HepG2 (cell line): ENCODE measurements at regions not wholly inside any gene's neighbourhood (a gene's known extent, or its start where the extent isn't known, plus 50 kb on each side); places are given as distances from the start of the nearest gene placed in this dataset.
A peak's percentile ranks its signal among the peaks of the same experiment; 100 is the strongest.

Experiments
- BCL6 ChIP-seq: IDR thresholded peaks from 2 replicates; pipeline ENCODE4 v1.6.1; 2016; ENCODE audit warnings: missing genetic modification reagents, missing compliant biosample characterization
- EHMT2 ChIP-seq: fragments of 200-600 bp; sonication (generic); IDR thresholded peaks from 2 replicates; pipeline ENCODE4 v1.7.0; 2017; ENCODE audit warnings: antibody characterized with exemption, low read depth, low read length, borderline replicate concordance
- FOXA3 ChIP-seq: IDR thresholded peaks from 2 replicates; pipeline ENCODE4 v1.6.1; 2016; ENCODE audit warnings: missing genetic modification reagents, missing compliant biosample characterization
- FOXP1 ChIP-seq, 2 experiments: fragments of 450-650 bp in 1 of 2; IDR thresholded peaks; 2 replicates each; pipeline ENCODE4 v1.6.1; 2017 to 2018; ENCODE audit warnings: antibody characterized with exemption in 1 of 2
- GATAD1 ChIP-seq: IDR thresholded peaks from 2 replicates; pipeline ENCODE4 v1.6.1; 2016; ENCODE audit warnings: missing genetic modification reagents, missing compliant biosample characterization
- HNF1A ChIP-seq, 2 experiments: sonication (generic) in 1 of 2; formaldehyde crosslinking in 1 of 2; IDR thresholded peaks; 2 replicates each; pipeline versions ENCODE4 v1.4.0 to v1.6.1; 2016 to 2020; ENCODE audit warnings: borderline replicate concordance in 1 of 2, low read depth in 1 of 2, mild to moderate bottlenecking in 1 of 2, missing genetic modification reagents in 1 of 2
- HNF4A ChIP-seq: sonication (generic); formaldehyde crosslinking; IDR thresholded peaks from 2 replicates; pipeline ENCODE4 v1.4.0; 2020; ENCODE audit warnings: missing genetic modification reagents
- MXI1 ChIP-seq: IDR thresholded peaks from 3 replicates; pipeline ENCODE4 v1.6.1; 2012; ENCODE audit warnings: low read depth, low read length, inconsistent platforms, borderline replicate concordance
- PTBP1 ChIP-seq: fragments of 200-400 bp; formaldehyde crosslinking; IDR thresholded peaks from 2 replicates; pipeline ENCODE4 v1.6.1; 2018; ENCODE audit warnings: low read length, low read depth; ENCODE audit not compliant: poor library complexity, severe bottlenecking
- SOX13 ChIP-seq, 3 experiments: fragments of 450-650 bp in 1 of 3; sonication (generic) in 1 of 3; formaldehyde crosslinking in 1 of 3; IDR thresholded peaks in 2 of 3; conservative IDR thresholded peaks in 1 of 3; 2 replicates each; pipeline versions ENCODE4 v1.5.0 to v1.6.1; 2016 to 2020; ENCODE audit warnings: antibody characterized with exemption in 1 of 3, mild to moderate bottlenecking in 1 of 3, missing compliant biosample characterization in 1 of 3, missing genetic modification reagents in 1 of 3, moderate library complexity in 1 of 3
- SOX5 ChIP-seq: IDR thresholded peaks from 2 replicates; pipeline ENCODE4 v1.6.1; 2016; ENCODE audit warnings: borderline replicate concordance
- WIZ ChIP-seq: sonication (generic); formaldehyde crosslinking; IDR thresholded peaks from 2 replicates; pipeline ENCODE4 v1.5.1; 2020; ENCODE audit warnings: mild to moderate bottlenecking, missing genetic modification reagents
- ZBTB3 ChIP-seq: sonication (generic); formaldehyde crosslinking; IDR thresholded peaks from 2 replicates; pipeline ENCODE4 v1.4.0; 2020; ENCODE audit warnings: low read depth, mild to moderate bottlenecking, moderate library complexity, missing genetic modification reagents, borderline replicate concordance
- ZFP36L2 ChIP-seq: sonication (generic); formaldehyde crosslinking; IDR thresholded peaks from 2 replicates; pipeline ENCODE4 v1.4.0; 2020; ENCODE audit warnings: missing genetic modification reagents
- ZNF136 ChIP-seq: sonication (generic); formaldehyde crosslinking; IDR thresholded peaks from 2 replicates; pipeline ENCODE4 v1.8.1; 2022; ENCODE audit warnings: low read depth, mild to moderate bottlenecking, moderate library complexity, missing genetic modification reagents
- ZNF234 ChIP-seq: sonication (generic); formaldehyde crosslinking; conservative IDR thresholded peaks from 2 replicates; pipeline ENCODE4 v1.5.1; 2020; ENCODE audit warnings: mild to moderate bottlenecking, missing genetic modification reagents
- ZNF282 ChIP-seq: fragments of 450-650 bp; IDR thresholded peaks from 2 replicates; pipeline ENCODE4 v1.6.1; 2018; ENCODE audit not compliant: partially characterized antibody
- TF ChIP-seq, protein P1 (sequence below): IDR thresholded peaks from 2 replicates; pipeline ENCODE4 v1.4.0; 2020; ENCODE audit warnings: mild to moderate bottlenecking, missing genetic modification reagents
- TF ChIP-seq, protein P2 (sequence below): sonication (generic); formaldehyde crosslinking; IDR thresholded peaks from 2 replicates; pipeline ENCODE4 v1.5.0; 2020; ENCODE audit warnings: mild to moderate bottlenecking, missing genetic modification reagents

GRCh38 chr6:98670045-98670746 lies 164.2 kb upstream of the POU3F2 start (continued):
- TF ChIP-seq, protein P1, sequence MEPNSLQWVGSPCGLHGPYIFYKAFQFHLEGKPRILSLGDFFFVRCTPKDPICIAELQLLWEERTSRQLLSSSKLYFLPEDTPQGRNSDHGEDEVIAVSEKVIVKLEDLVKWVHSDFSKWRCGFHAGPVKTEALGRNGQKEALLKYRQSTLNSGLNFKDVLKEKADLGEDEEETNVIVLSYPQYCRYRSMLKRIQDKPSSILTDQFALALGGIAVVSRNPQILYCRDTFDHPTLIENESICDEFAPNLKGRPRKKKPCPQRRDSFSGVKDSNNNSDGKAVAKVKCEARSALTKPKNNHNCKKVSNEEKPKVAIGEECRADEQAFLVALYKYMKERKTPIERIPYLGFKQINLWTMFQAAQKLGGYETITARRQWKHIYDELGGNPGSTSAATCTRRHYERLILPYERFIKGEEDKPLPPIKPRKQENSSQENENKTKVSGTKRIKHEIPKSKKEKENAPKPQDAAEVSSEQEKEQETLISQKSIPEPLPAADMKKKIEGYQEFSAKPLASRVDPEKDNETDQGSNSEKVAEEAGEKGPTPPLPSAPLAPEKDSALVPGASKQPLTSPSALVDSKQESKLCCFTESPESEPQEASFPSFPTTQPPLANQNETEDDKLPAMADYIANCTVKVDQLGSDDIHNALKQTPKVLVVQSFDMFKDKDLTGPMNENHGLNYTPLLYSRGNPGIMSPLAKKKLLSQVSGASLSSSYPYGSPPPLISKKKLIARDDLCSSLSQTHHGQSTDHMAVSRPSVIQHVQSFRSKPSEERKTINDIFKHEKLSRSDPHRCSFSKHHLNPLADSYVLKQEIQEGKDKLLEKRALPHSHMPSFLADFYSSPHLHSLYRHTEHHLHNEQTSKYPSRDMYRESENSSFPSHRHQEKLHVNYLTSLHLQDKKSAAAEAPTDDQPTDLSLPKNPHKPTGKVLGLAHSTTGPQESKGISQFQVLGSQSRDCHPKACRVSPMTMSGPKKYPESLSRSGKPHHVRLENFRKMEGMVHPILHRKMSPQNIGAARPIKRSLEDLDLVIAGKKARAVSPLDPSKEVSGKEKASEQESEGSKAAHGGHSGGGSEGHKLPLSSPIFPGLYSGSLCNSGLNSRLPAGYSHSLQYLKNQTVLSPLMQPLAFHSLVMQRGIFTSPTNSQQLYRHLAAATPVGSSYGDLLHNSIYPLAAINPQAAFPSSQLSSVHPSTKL (CRISPR knock-in tag), result 0 out of 2 replicates have a peak, but pooled peaks have one; percentile 26
- TF ChIP-seq ZNF282 (no peak), MXI1 (no peak), WIZ (CRISPR knock-in tag) (no peak), FOXP1 (IDR thresholded peaks at IDR 0.05) (no peak), FOXP1 (CRISPR knock-in tag; IDR thresholded peaks at IDR 0.05) (peak; percentile 40; the same call in 1 of the 2 replicates), HNF1A (IDR thresholded peaks at IDR 0.05; ENCODE audit: low read depth) (peak; percentile 82), HNF1A (CRISPR knock-in tag; IDR thresholded peaks at IDR 0.05; ENCODE audit: borderline replicate concordance) (no peak), ZNF136 (CRISPR knock-in tag) (no peak), GATAD1 (CRISPR knock-in tag) (no peak), ZBTB3 (CRISPR knock-in tag) (no peak), EHMT2 (no peak), HNF4A (CRISPR knock-in tag) (peak; percentile 36), FOXA3 (0 out of 2 replicates have a peak, but pooled peaks have one; percentile 29), SOX5 (peak; percentile 42; the same call in 1 of the 2 replicates), ZFP36L2 (CRISPR knock-in tag) (no peak), PTBP1 (no peak), SOX13 (IDR thresholded peaks at IDR 0.05) (no peak), SOX13 (CRISPR knock-in tag; conservative IDR thresholded peaks at IDR 0.05 in 1 of 2, IDR thresholded peaks at IDR 0.05 in 1 of 2) (peak in 1 of 2 experiments; percentile 56; a peak in 2 of 4 replicates), BCL6 (CRISPR knock-in tag) (peak; percentile 13; the same call in 1 of the 2 replicates), ZNF234 (no peak)
- TF ChIP-seq, protein P2, sequence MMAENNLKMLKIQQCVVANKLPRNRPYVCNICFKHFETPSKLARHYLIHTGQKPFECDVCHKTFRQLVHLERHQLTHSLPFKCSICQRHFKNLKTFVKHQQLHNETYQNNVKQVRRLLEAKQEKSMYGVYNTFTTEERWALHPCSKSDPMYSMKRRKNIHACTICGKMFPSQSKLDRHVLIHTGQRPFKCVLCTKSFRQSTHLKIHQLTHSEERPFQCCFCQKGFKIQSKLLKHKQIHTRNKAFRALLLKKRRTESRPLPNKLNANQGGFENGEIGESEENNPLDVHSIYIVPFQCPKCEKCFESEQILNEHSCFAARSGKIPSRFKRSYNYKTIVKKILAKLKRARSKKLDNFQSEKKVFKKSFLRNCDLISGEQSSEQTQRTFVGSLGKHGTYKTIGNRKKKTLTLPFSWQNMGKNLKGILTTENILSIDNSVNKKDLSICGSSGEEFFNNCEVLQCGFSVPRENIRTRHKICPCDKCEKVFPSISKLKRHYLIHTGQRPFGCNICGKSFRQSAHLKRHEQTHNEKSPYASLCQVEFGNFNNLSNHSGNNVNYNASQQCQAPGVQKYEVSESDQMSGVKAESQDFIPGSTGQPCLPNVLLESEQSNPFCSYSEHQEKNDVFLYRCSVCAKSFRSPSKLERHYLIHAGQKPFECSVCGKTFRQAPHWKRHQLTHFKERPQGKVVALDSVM, result peak; percentile 29; the same call in 1 of the 2 replicates
